ENCODE measurements at regions not wholly inside any gene's neighbourhood (a gene's known extent, or its start where the extent isn't known, plus 50 kb on each side); places are given as distances from the start of the nearest gene placed in this dataset.
A peak's percentile ranks its signal among the peaks of the same experiment; 100 is the strongest.

DNA sequence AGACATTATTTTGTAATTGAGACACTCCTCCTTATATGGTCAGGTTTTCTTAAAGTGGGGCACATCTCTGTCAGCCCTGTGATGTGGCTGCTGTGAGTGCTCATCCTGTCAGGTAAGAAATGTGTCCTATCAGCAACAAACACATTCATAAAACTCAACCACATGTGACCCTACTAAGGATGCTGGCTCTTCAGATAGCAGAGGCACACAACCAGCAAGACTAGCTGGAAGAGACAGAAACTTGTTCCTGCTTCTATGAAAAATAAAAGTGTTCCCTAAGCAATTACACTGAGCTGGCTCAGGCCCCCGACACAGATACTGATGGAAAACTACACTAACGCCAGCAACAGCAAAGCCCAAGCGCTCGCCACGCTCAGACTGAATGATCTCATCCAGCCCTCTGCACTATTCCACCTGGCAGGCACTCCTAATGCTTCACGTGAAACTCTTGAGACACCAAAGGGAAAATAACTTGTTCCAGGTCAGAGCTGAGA, 49.8 kb upstream of the CYP2D6 start:
- DNase-seq (ENCODE audit: low read depth): peak; percentile 26

Data from Daoy (cell line).